ENCODE measurements at regions not wholly inside any gene's neighbourhood (a gene's known extent, or its start where the extent isn't known, plus 50 kb on each side); places are given as distances from the start of the nearest gene placed in this dataset.

GRCh38 chr2:49687918-49688317 is 533.6 kb upstream of the FSHR start:
- Mint-ChIP-seq H3K4me1 (no peaks in the 10 kb centered on the region), H3K36me3 (ENCODE audit: low read depth) (no peaks in the 10 kb centered on the region), H3K27me3 (ENCODE audit: low read depth) (peaks cover 5% of the 10 kb centered on the region), H3K4me3 (no peak overlapping the region), H3K9me3 (peaks cover 2% of the 10 kb centered on the region), H3K27ac (ENCODE audit: unreplicated experiment) (no peak overlapping the region)
- DNase-seq (ENCODE audit: low read depth, low spot score) = no peak
- peak; percentile 75 for TF ChIP-seq CTCF (conservative IDR thresholded peaks at IDR 0.05)

GRCh38 chr2:49686897-49687442 is 532.7 kb upstream of the FSHR start:
- Mint-ChIP-seq H3K36me3 (ENCODE audit: low read depth) (no peaks in the 10 kb centered on the region), H3K27me3 (ENCODE audit: low read depth) (peaks cover 5% of the 10 kb centered on the region), H3K4me1 (no peaks in the 10 kb centered on the region), H3K9me3 (peaks cover 2% of the 10 kb centered on the region), H3K4me3 (no peak overlapping the region), H3K27ac (ENCODE audit: unreplicated experiment) (no peak overlapping the region)
- DNase-seq (ENCODE audit: low read depth, low spot score) = no peak
- TF ChIP-seq CTCF (conservative IDR thresholded peaks at IDR 0.05) = no peak

DNA sequence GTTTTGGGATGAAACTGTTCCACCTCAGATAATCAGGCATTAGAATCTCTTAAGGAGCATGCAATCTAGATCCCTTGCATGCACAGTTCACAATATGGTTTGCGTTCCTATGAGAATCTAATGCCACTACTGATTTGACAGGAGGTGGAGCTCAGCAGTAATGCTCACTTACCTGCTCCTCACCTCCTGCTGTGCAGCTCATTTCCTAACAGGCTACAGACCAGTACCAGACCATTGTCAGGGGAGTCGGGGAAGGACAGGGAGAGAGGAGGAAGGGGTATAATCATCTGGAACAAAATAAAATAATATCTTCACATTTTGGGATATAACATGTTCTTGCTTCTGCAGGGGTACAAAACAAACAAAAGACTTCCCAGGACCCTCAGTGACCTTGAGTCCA is 532.0 kb upstream of the FSHR start:
- H3K36me3 Mint-ChIP-seq (ENCODE audit: low read depth) = no peaks in the 10 kb centered on the region
- H3K9me3 Mint-ChIP-seq = peaks cover 2% of the 10 kb centered on the region
- H3K27ac Mint-ChIP-seq (ENCODE audit: unreplicated experiment) = no peak overlapping the region
- TF ChIP-seq CTCF (conservative IDR thresholded peaks at IDR 0.05) = no peak
- H3K27me3 Mint-ChIP-seq (ENCODE audit: low read depth) = peaks cover 5% of the 10 kb centered on the region
- DNase-seq (ENCODE audit: low read depth, low spot score) = no peak
- no peaks in the 10 kb centered on the region for H3K4me1 Mint-ChIP-seq
- no peak overlapping the region for H3K4me3 Mint-ChIP-seq

DNA sequence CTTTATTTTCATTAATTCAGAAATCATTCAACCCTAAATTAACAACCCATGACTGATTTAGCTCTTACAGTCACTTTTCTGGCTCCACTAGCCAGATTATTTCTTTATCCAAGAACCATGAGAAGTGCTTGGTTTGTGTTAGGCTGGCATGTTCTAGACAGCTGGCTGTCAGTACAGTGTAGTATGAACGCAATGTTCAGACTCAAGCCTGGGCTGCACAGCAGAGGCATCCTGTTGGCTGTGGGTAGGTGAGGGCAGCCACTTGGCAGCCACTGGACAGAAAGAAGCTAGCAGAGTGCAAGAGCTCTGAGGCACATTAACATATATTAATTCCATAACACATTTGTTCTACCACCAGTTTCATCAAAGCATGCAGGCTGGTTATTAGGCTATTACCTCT is 522.9 kb upstream of the FSHR start:
- no peak for DNase-seq (ENCODE audit: low read depth, low spot score)
- Mint-ChIP-seq H3K9me3 (no peaks in the 10 kb centered on the region), H3K36me3 (ENCODE audit: low read depth) (no peaks in the 10 kb centered on the region), H3K4me3 (no peak overlapping the region), H3K27ac (ENCODE audit: unreplicated experiment) (no peak overlapping the region), H3K27me3 (ENCODE audit: low read depth) (no peaks in the 10 kb centered on the region), H3K4me1 (no peaks in the 10 kb centered on the region)
- no peak for TF ChIP-seq CTCF (conservative IDR thresholded peaks at IDR 0.05)

DNA sequence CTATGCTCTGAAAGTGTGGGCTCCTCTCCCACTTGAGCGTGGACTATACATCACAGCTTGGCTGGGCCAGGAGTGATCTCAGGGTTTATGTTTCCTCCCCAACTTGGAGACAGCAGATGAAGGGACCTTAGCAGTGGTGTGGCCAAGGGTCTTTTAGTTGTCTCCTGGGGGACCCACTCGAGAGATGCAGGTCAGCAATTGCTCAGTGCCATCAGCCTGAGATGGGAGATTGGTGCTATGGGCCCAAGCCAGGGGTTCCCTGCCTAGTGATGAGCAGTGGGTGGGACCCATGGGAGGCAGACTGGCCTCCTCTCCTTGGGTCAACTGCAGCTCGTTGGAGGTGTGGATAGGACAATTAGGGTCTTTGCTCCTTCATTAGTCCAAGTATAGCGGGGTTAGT is 510.5 kb upstream of the FSHR start:
- TF ChIP-seq CTCF (conservative IDR thresholded peaks at IDR 0.05) = no peak
- no peaks in the 10 kb centered on the region for H3K4me1 Mint-ChIP-seq
- DNase-seq (ENCODE audit: low read depth, low spot score) = no peak
- no peaks in the 10 kb centered on the region for H3K36me3 Mint-ChIP-seq (ENCODE audit: low read depth)
- no peak overlapping the region for H3K4me3 Mint-ChIP-seq
- H3K27ac Mint-ChIP-seq (ENCODE audit: unreplicated experiment) = no peak overlapping the region
- H3K27me3 Mint-ChIP-seq (ENCODE audit: low read depth) = no peaks in the 10 kb centered on the region
- H3K9me3 Mint-ChIP-seq = peaks cover 2% of the 10 kb centered on the region

DNA sequence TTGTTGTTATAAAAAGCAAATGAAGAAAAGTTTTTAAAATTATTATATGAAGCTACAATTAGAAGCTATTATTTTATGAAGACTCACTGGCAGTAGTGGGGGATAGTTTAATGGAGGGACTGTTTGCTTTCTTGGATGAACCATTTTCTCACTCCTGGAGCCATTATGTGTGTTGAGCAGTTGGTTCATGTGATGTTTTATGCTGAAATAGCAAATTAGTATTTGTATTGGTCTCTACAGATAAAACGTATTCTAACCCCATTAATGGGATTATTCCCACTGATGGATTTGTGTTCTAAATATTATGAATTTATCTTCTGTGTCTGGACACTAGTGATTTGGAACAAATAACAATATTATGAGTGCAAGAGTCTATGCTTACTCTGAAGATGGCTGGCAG is 507.5 kb upstream of the FSHR start:
- Mint-ChIP-seq H3K27ac (ENCODE audit: unreplicated experiment) (no peak overlapping the region), H3K9me3 (no peaks in the 10 kb centered on the region), H3K4me3 (no peak overlapping the region), H3K27me3 (ENCODE audit: low read depth) (no peaks in the 10 kb centered on the region), H3K36me3 (ENCODE audit: low read depth) (no peaks in the 10 kb centered on the region), H3K4me1 (no peaks in the 10 kb centered on the region)
- TF ChIP-seq CTCF (conservative IDR thresholded peaks at IDR 0.05) = no peak
- no peak for DNase-seq (ENCODE audit: low read depth, low spot score)
